ENCODE measurements at regions not wholly inside any gene's neighbourhood (a gene's known extent, or its start where the extent isn't known, plus 50 kb on each side); places are given as distances from the start of the nearest gene placed in this dataset.

- peak; percentile 51 for TF ChIP-seq GATA3 (IDR thresholded peaks at IDR 0.05; ENCODE audit: low read depth, low read length)
- peak; percentile 49 for TF ChIP-seq GATA2 (IDR thresholded peaks at IDR 0.05; ENCODE audit: low read depth, low read length)
These were observed 497.9 kb upstream of the NEGR1 start for GRCh38 chr1:72780212-72780611.

All from SH-SY5Y (cell line).